ENCODE measurements at regions not wholly inside any gene's neighbourhood (a gene's known extent, or its start where the extent isn't known, plus 50 kb on each side); places are given as distances from the start of the nearest gene placed in this dataset.

DNA sequence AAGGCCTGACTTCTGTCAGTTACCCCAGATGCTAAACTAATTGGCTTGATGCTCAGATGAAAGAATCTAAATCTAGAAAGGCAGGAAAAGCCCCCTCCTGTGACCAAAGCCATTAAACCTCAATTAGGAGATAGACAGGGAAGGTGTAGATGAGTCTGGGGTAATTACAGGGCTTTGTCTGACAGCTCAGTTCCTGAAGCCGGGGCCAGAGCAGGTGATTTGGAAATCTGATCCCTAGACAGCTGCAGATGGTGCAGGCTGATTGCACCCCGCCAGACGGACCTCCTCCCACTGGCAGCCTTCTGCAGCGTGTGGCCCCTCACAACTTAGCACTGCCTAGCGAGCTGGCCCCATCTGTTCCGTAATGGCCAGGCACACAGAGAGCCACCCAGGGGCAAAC is 395.1 kb downstream of the HLX start:
- intact Hi-C loops (cut with micrococcal nuclease), result no loop called here
- no peaks in the 10 kb centered on the region for H3K36me3 Mint-ChIP-seq
- Histone ChIP-seq H3K9ac (ENCODE audit: insufficient read depth, low read length, poor library complexity, severe bottlenecking) (no peak overlapping the region), H3K4me3 (replicated peaks in 1 of 3; ENCODE audit: low read depth in 2 of 3, low read length in 3 of 3) (no peak overlapping the region), H3K4me2 (replicated peaks; ENCODE audit: extremely low read depth, low read length, poor library complexity, severe bottlenecking) (no peak overlapping the region), H3K36me3 (replicated peaks in 1 of 2; ENCODE audit: control insufficient read depth in 1 of 2, insufficient read depth in 2 of 2, low read length in 2 of 2) (no peaks in the 10 kb centered on the region), H3K4me1 (ENCODE audit: control insufficient read depth in 1 of 2, insufficient read depth in 2 of 2, low read length in 2 of 2) (no peaks in the 10 kb centered on the region), H3K27me3 (ENCODE audit: control insufficient read depth in 2 of 2, insufficient read depth in 2 of 2, low read length in 2 of 2) (no peaks in the 10 kb centered on the region), H2AFZ (ENCODE audit: insufficient read depth, low read depth, low read length, poor library complexity, severe bottlenecking) (no peak overlapping the region), H3K9me3 (replicated peaks in 1 of 2; ENCODE audit: control insufficient read depth in 1 of 2, insufficient read depth in 1 of 2, low read length in 2 of 2) (no peaks in the 10 kb centered on the region), H3K27ac (ENCODE audit: low read depth in 1 of 2, low read length in 2 of 2) (no peak overlapping the region), H3K79me2 (ENCODE audit: insufficient read depth, low read length) (no peaks in the 10 kb centered on the region), H4K20me1 (ENCODE audit: insufficient read depth, low read length) (no peaks in the 10 kb centered on the region)
- 84% methylated on average over 2 of the region's 6 CpGs for WGBS (ENCODE audit: insufficient coverage)
- peaks cover 0 to 4% (median 2%) of the 10 kb centered on the region in 3 donors for H3K27me3 Mint-ChIP-seq (ENCODE audit: low read depth in 3 of 3)
- H3K27ac Mint-ChIP-seq, result no peak overlapping the region
- no peaks in the 10 kb centered on the region for H3K9me3 Mint-ChIP-seq
- no peak for DNase-seq
- H3K4me1 Mint-ChIP-seq, result no peaks in the 10 kb centered on the region
- TF ChIP-seq, protein P1, sequence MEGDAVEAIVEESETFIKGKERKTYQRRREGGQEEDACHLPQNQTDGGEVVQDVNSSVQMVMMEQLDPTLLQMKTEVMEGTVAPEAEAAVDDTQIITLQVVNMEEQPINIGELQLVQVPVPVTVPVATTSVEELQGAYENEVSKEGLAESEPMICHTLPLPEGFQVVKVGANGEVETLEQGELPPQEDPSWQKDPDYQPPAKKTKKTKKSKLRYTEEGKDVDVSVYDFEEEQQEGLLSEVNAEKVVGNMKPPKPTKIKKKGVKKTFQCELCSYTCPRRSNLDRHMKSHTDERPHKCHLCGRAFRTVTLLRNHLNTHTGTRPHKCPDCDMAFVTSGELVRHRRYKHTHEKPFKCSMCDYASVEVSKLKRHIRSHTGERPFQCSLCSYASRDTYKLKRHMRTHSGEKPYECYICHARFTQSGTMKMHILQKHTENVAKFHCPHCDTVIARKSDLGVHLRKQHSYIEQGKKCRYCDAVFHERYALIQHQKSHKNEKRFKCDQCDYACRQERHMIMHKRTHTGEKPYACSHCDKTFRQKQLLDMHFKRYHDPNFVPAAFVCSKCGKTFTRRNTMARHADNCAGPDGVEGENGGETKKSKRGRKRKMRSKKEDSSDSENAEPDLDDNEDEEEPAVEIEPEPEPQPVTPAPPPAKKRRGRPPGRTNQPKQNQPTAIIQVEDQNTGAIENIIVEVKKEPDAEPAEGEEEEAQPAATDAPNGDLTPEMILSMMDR (IDR thresholded peaks at IDR 0.05), result no peak
- no peak overlapping the region for H3K4me3 Mint-ChIP-seq

GRCh38 chr1:221276896-221277409 is 397.7 kb downstream of the HLX start:
- no peak overlapping the region for H3K27ac Mint-ChIP-seq
- no peak for DNase-seq
- H3K79me2 ChIP-seq (ENCODE audit: insufficient read depth, low read length), result no peaks in the 10 kb centered on the region
- no peak overlapping the region for H3K4me2 ChIP-seq (replicated peaks; ENCODE audit: extremely low read depth, low read length, poor library complexity, severe bottlenecking)
- peaks cover 0 to 2% (median 2%) of the 10 kb centered on the region in 3 donors for H3K27me3 Mint-ChIP-seq (ENCODE audit: low read depth in 3 of 3)
- no CpG with 5 or more reads among the region's 1 CpG for WGBS (ENCODE audit: insufficient coverage)
- H3K4me3 ChIP-seq (replicated peaks in 1 of 3; ENCODE audit: low read depth in 2 of 3, low read length in 3 of 3), result no peak overlapping the region
- no peaks in the 10 kb centered on the region for H4K20me1 ChIP-seq (ENCODE audit: insufficient read depth, low read length)
- no peak overlapping the region for H3K4me3 Mint-ChIP-seq
- no peaks in the 10 kb centered on the region for H3K4me1 Mint-ChIP-seq
- intact Hi-C loops (cut with micrococcal nuclease), result no loop called here
- no peak overlapping the region for H2AFZ ChIP-seq (ENCODE audit: insufficient read depth, low read depth, low read length, poor library complexity, severe bottlenecking)
- H3K36me3 Mint-ChIP-seq, result no peaks in the 10 kb centered on the region
- no peaks in the 10 kb centered on the region for H3K4me1 ChIP-seq (ENCODE audit: control insufficient read depth in 1 of 2, insufficient read depth in 2 of 2, low read length in 2 of 2)
- TF ChIP-seq, protein P1 (IDR thresholded peaks at IDR 0.05), result no peak
- H3K27me3 ChIP-seq (ENCODE audit: control insufficient read depth in 2 of 2, insufficient read depth in 2 of 2, low read length in 2 of 2), result no peaks in the 10 kb centered on the region
- peaks cover 0 to 6% (median 0%) of the 10 kb centered on the region in 7 donors for H3K9me3 Mint-ChIP-seq
- H3K36me3 ChIP-seq (replicated peaks in 1 of 2; ENCODE audit: control insufficient read depth in 1 of 2, insufficient read depth in 2 of 2, low read length in 2 of 2), result no peaks in the 10 kb centered on the region
- no peak overlapping the region for H3K9ac ChIP-seq (ENCODE audit: insufficient read depth, low read length, poor library complexity, severe bottlenecking)
- no peak overlapping the region for H3K27ac ChIP-seq (ENCODE audit: low read depth in 1 of 2, low read length in 2 of 2)
- no peaks in the 10 kb centered on the region for H3K9me3 ChIP-seq (replicated peaks in 1 of 2; ENCODE audit: control insufficient read depth in 1 of 2, insufficient read depth in 1 of 2, low read length in 2 of 2)

Measured in CD14-positive monocyte (primary cell).